ENCODE measurements at regions not wholly inside any gene's neighbourhood (a gene's known extent, or its start where the extent isn't known, plus 50 kb on each side); places are given as distances from the start of the nearest gene placed in this dataset.

DNA sequence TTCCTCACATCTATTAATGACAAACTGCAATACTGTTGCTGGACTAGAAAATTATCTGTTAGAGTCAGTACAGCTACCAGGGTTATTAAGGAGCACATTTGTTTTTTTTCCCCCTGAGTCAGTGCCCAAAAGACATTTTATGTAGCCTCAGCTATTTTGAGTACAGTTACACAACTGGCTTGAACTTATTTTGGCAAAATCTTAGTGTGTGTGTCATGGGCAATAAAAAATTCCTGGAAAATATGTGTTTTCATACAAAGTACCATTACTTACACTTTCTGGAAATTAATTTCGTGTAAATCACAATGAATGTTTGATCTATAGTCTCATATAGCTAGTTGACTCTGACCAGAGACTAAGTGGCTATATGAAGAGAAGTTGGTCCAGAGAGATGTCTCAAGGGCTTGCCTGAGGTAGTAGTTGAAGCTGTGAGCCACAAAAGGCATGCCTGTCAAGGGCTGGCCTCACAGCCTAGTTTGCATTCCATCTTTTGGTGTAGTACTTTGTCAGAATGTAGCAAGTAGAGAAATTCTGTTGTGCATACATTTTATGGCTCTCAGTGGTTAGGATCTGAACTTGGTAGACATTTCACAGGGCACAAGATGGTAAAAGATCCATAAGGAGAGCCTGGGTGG is 283.4 kb downstream of the MTX2 start:
- Histone ChIP-seq H3K36me3 (ENCODE audit: control insufficient read depth in 1 of 2, insufficient read depth in 2 of 2, low read length in 2 of 2) (no peaks in the 10 kb centered on the region), H3K27ac (ENCODE audit: low read depth, low read length) (no peak overlapping the region), H3K4me1 (ENCODE audit: control insufficient read depth in 1 of 2, insufficient read depth in 2 of 2, low read length in 2 of 2) (peaks cover 7 to 8% of the 10 kb centered on the region in 2 donors), H3K4me3 (ENCODE audit: low read depth in 1 of 2, low read length in 2 of 2) (no peak overlapping the region), H3K9ac (ENCODE audit: low read depth in 1 of 2, low read length in 2 of 2) (no peak overlapping the region), H3K9me3 (ENCODE audit: control insufficient read depth in 1 of 2, low read length in 2 of 2) (no peaks in the 10 kb centered on the region), H3K27me3 (ENCODE audit: control insufficient read depth in 1 of 2, insufficient read depth in 2 of 2, low read length in 2 of 2) (peaks cover 8 to 30% of the 10 kb centered on the region in 2 donors)

DNA sequence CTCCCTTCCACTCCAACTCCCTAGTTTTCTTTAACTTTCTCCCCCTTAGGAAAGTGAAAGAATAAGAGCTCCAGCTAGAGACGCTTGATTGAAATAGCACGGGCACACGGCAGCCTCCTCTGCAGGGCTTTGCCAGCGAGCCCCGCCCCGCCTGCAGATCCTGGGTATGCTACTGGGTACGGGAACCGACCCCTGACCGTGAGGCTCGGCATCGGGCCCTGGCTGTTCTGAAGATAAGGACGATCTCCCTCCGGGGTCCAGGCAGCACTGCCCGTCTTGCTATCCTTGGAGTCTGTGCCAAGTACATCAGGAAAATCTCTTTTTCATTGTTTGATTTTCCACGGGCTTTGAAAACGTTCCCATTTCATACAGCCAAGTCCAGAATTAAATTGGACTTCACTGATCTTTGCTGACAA is 284.5 kb downstream of the MTX2 start:
- no peaks in the 10 kb centered on the region for H3K36me3 ChIP-seq (ENCODE audit: control insufficient read depth in 1 of 2, insufficient read depth in 2 of 2, low read length in 2 of 2)
- H3K9ac ChIP-seq (ENCODE audit: low read depth in 1 of 2, low read length in 2 of 2): peak overlapping the region; percentile 28 to 55
- peak overlapping the region; percentile 76 for H3K4me3 ChIP-seq (ENCODE audit: low read depth in 1 of 2, low read length in 2 of 2)
- H3K27ac ChIP-seq (ENCODE audit: low read depth, low read length): peak overlapping the region; percentile 50
- H3K27me3 ChIP-seq (ENCODE audit: control insufficient read depth in 1 of 2, insufficient read depth in 2 of 2, low read length in 2 of 2): peaks cover 13 to 28% of the 10 kb centered on the region in 2 donors
- H3K4me1 ChIP-seq (ENCODE audit: control insufficient read depth in 1 of 2, insufficient read depth in 2 of 2, low read length in 2 of 2): peaks cover 7 to 8% of the 10 kb centered on the region in 2 donors
- no peaks in the 10 kb centered on the region for H3K9me3 ChIP-seq (ENCODE audit: control insufficient read depth in 1 of 2, low read length in 2 of 2)

DNA sequence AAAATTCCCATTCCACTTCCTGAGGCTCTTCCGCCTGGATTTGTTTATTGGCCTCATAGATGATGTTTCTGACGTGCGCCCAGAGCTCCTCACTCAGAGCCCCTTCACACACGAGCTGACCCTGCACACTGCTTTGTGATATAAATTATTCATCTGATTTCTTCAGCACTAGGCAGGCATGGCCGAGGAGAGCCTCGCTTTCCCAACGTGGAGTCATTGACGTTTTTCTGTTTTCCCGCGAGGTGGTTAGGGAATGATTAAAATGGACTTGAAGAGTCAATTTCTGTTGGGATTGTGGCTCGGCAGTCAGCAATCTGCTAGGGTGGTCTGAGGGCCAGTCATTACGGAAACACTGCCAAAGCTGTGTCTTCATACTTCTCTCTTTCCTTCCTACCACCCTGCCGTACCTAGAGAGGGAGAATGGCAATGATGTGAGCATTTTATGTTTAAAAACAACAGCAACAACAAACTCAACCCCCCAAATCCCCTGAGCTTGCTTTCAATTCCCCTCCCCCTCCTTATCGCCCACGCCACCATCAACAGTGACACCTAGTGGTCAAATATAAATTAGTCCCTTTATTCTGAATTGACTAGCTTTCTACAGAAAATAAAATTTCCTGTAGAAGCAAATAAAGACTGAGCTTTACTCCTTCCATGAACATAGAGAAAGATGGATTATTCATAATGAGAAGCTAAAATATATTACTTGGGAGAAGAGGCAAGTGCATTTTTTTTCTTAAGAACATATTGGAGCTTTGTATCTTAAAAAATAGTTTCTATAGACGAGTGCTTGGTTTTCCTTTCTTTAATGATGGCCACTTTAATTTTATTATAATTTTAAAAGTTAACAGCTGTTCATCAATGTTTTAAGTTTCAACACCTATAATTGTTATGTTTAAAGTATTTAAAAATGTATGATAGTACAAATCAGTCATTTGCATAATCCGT is 285.1 kb downstream of the MTX2 start:
- Histone ChIP-seq H3K36me3 (ENCODE audit: control insufficient read depth in 1 of 2, insufficient read depth in 2 of 2, low read length in 2 of 2) (no peaks in the 10 kb centered on the region), H3K27me3 (ENCODE audit: control insufficient read depth in 1 of 2, insufficient read depth in 2 of 2, low read length in 2 of 2) (peaks cover 13 to 21% of the 10 kb centered on the region in 2 donors), H3K9ac (ENCODE audit: low read depth in 1 of 2, low read length in 2 of 2) (peak overlapping the region; percentile 28 to 55), H3K4me1 (ENCODE audit: control insufficient read depth in 1 of 2, insufficient read depth in 2 of 2, low read length in 2 of 2) (peaks cover 7 to 8% of the 10 kb centered on the region in 2 donors), H3K27ac (ENCODE audit: low read depth, low read length) (peak overlapping the region; percentile 50), H3K9me3 (ENCODE audit: control insufficient read depth in 1 of 2, low read length in 2 of 2) (no peaks in the 10 kb centered on the region), H3K4me3 (ENCODE audit: low read depth in 1 of 2, low read length in 2 of 2) (peak overlapping the region; percentile 76)

DNA sequence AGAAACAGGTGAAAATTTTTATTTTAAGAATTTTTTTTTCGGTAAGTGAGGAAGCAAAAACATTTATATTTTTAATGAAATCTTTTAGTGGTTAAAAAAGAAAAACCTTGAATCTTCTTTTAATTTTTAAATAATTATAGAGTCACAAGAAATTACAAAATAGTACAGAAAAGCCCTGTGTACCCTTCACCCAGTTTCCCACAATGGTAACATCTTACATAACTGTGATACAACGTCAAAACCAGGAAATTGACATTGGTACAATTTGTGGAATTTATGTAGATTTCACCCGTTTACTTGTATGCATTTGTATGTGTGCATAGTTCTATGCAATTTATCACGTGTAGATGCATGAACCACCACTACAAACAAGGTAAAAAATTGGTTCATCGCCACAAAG is 285.9 kb downstream of the MTX2 start:
- Histone ChIP-seq H3K36me3 (ENCODE audit: control insufficient read depth in 1 of 2, insufficient read depth in 2 of 2, low read length in 2 of 2) (no peaks in the 10 kb centered on the region), H3K4me3 (ENCODE audit: low read depth in 1 of 2, low read length in 2 of 2) (no peak overlapping the region), H3K27me3 (ENCODE audit: control insufficient read depth in 1 of 2, insufficient read depth in 2 of 2, low read length in 2 of 2) (peaks cover 13 to 20% of the 10 kb centered on the region in 2 donors), H3K9ac (ENCODE audit: low read depth in 1 of 2, low read length in 2 of 2) (no peak overlapping the region), H3K27ac (ENCODE audit: low read depth, low read length) (no peak overlapping the region), H3K9me3 (ENCODE audit: control insufficient read depth in 1 of 2, low read length in 2 of 2) (no peaks in the 10 kb centered on the region), H3K4me1 (ENCODE audit: control insufficient read depth in 1 of 2, insufficient read depth in 2 of 2, low read length in 2 of 2) (peaks cover 7 to 8% of the 10 kb centered on the region in 2 donors)

DNA sequence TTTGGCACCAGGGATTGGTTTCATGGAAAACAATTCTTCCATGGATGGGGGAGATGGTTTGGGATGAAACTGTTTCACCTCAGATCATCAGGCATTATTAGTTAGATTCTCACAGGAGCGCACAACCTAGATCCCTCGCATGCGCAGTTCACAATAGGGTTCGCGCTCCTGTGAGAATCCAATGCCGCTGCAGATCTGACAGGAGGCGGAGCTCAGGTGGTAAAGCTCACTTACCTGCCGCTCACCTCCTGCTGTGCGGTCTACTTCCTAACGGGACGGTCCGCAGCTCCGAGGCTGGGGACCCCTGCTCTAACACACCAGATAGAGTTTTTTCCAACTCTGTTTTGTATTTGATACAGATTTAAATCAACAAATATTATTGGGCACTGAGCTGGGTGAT is 286.5 kb downstream of the MTX2 start:
- Histone ChIP-seq H3K36me3 (ENCODE audit: control insufficient read depth in 1 of 2, insufficient read depth in 2 of 2, low read length in 2 of 2) (no peaks in the 10 kb centered on the region), H3K4me3 (ENCODE audit: low read depth in 1 of 2, low read length in 2 of 2) (no peak overlapping the region), H3K27me3 (ENCODE audit: control insufficient read depth in 1 of 2, insufficient read depth in 2 of 2, low read length in 2 of 2) (peaks cover 13 to 20% of the 10 kb centered on the region in 2 donors), H3K27ac (ENCODE audit: low read depth, low read length) (no peak overlapping the region), H3K9ac (ENCODE audit: low read depth in 1 of 2, low read length in 2 of 2) (no peak overlapping the region), H3K9me3 (ENCODE audit: control insufficient read depth in 1 of 2, low read length in 2 of 2) (no peaks in the 10 kb centered on the region), H3K4me1 (ENCODE audit: control insufficient read depth in 1 of 2, insufficient read depth in 2 of 2, low read length in 2 of 2) (peaks cover 7 to 8% of the 10 kb centered on the region in 2 donors)

DNA sequence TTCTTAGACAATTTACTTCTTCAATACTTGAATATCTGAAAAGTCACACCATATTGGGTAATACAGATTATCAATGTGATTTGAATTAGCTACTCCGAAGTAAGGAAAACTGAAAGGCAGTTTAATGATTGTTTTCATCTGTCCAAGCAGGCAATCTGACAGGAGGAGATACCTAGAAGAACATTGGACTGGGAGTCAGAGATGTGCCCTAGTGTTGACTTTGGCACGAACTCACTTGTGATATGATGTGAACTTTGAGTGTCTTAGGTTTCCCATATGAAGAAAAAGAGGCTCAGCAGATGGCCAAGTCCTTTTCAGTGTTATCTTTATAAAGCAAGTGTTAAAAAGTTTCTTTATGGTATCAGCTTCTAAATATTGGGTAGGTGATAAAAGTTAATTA is 287.1 kb downstream of the MTX2 start:
- no peak overlapping the region for H3K4me3 ChIP-seq (ENCODE audit: low read depth in 1 of 2, low read length in 2 of 2)
- H3K9me3 ChIP-seq (ENCODE audit: control insufficient read depth in 1 of 2, low read length in 2 of 2): no peaks in the 10 kb centered on the region
- H3K27ac ChIP-seq (ENCODE audit: low read depth, low read length): no peak overlapping the region
- H3K36me3 ChIP-seq (ENCODE audit: control insufficient read depth in 1 of 2, insufficient read depth in 2 of 2, low read length in 2 of 2): no peaks in the 10 kb centered on the region
- peaks cover 7 to 8% of the 10 kb centered on the region in 2 donors for H3K4me1 ChIP-seq (ENCODE audit: control insufficient read depth in 1 of 2, insufficient read depth in 2 of 2, low read length in 2 of 2)
- H3K27me3 ChIP-seq (ENCODE audit: control insufficient read depth in 1 of 2, insufficient read depth in 2 of 2, low read length in 2 of 2): peaks cover 13 to 20% of the 10 kb centered on the region in 2 donors
- no peak overlapping the region for H3K9ac ChIP-seq (ENCODE audit: low read depth in 1 of 2, low read length in 2 of 2)

DNA sequence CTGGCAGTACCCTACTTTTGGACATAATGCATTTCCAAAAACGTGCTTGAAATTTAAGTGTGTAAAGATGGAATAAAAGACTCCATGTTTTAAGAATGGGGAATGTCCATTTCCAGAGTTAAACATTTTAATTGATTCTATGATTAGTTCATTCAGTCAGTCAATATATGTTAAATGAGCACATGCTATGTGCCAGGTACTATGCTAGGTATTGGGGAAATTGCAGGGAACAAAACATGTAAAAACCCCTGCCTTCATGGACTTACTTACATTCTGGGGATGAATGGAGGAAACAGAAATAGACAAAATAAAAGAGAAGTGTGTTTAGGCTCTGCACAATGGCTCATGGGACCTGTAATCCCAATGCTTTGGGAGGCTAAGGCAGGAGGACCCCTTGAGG is 288.6 kb downstream of the MTX2 start:
- H3K27me3 ChIP-seq (ENCODE audit: control insufficient read depth in 1 of 2, insufficient read depth in 2 of 2, low read length in 2 of 2): peaks cover 16 to 20% of the 10 kb centered on the region in 2 donors
- no peak overlapping the region for H3K27ac ChIP-seq (ENCODE audit: low read depth, low read length)
- H3K4me1 ChIP-seq (ENCODE audit: control insufficient read depth in 1 of 2, insufficient read depth in 2 of 2, low read length in 2 of 2): peaks cover 7 to 8% of the 10 kb centered on the region in 2 donors
- no peaks in the 10 kb centered on the region for H3K36me3 ChIP-seq (ENCODE audit: control insufficient read depth in 1 of 2, insufficient read depth in 2 of 2, low read length in 2 of 2)
- no peak overlapping the region for H3K4me3 ChIP-seq (ENCODE audit: low read depth in 1 of 2, low read length in 2 of 2)
- H3K9ac ChIP-seq (ENCODE audit: low read depth in 1 of 2, low read length in 2 of 2): no peak overlapping the region
- no peaks in the 10 kb centered on the region for H3K9me3 ChIP-seq (ENCODE audit: control insufficient read depth in 1 of 2, low read length in 2 of 2)

DNA sequence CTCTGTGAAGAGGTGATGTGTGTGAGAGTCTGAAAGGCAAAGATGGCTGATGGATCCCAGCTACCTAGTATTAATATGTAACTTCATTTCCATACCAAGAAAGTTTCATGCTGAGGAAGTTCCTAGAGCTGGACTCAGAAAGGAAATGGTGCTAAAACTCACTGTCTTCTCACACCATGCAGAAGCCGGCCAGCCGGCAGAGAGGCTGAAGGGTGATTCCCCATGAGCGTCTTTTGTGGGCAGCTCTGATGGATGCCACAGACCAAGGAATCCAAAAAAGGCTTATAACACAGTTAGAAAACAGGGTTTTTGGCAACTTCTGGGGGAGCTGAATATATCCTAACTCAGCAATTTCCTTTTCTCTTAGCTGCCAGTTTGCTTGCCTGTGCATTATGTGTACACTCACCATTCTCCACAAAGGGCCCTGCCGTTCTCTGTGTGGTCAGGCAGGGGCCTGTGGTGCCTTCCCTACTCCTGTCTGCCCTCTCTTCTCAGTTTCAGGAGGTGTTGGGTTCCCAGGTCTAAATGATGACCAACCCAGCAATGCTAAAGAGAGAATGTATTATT is 289.4 kb downstream of the MTX2 start:
- no peak overlapping the region for H3K27ac ChIP-seq (ENCODE audit: low read depth, low read length)
- no peaks in the 10 kb centered on the region for H3K9me3 ChIP-seq (ENCODE audit: control insufficient read depth in 1 of 2, low read length in 2 of 2)
- no peak overlapping the region for H3K9ac ChIP-seq (ENCODE audit: low read depth in 1 of 2, low read length in 2 of 2)
- H3K4me3 ChIP-seq (ENCODE audit: low read depth in 1 of 2, low read length in 2 of 2): no peak overlapping the region
- H3K27me3 ChIP-seq (ENCODE audit: control insufficient read depth in 1 of 2, insufficient read depth in 2 of 2, low read length in 2 of 2): peaks cover 11 to 20% of the 10 kb centered on the region in 2 donors
- no peaks in the 10 kb centered on the region for H3K36me3 ChIP-seq (ENCODE audit: control insufficient read depth in 1 of 2, insufficient read depth in 2 of 2, low read length in 2 of 2)
- peaks cover 6 to 8% of the 10 kb centered on the region in 2 donors for H3K4me1 ChIP-seq (ENCODE audit: control insufficient read depth in 1 of 2, insufficient read depth in 2 of 2, low read length in 2 of 2)

DNA sequence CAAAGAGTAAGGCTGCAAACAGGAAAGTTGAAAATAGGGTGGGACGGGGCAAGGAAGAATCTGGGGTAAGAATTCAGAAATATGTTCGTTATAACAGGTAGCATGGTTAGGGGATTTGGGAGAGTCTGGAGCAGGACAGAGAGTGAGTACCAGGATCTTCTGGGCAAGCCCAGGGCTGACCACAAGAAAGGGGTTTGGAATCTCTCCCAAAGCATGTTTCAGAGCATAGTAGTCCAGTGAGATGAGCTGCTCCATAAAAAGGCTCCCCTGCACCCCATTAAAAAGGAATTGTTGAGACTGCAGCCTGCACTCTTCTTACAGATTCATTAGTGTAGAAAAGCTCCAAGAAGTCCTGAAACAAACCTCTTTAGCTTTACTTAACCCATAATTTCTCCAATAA is 291.1 kb downstream of the MTX2 start:
- no peaks in the 10 kb centered on the region for H3K9me3 ChIP-seq (ENCODE audit: control insufficient read depth in 1 of 2, low read length in 2 of 2)
- H3K4me1 ChIP-seq (ENCODE audit: control insufficient read depth in 1 of 2, insufficient read depth in 2 of 2, low read length in 2 of 2): no peaks in the 10 kb centered on the region
- H3K4me3 ChIP-seq (ENCODE audit: low read depth in 1 of 2, low read length in 2 of 2): no peak overlapping the region
- H3K27me3 ChIP-seq (ENCODE audit: control insufficient read depth in 1 of 2, insufficient read depth in 2 of 2, low read length in 2 of 2): peaks cover 13% of the 10 kb centered on the region in 2 donors
- no peak overlapping the region for H3K9ac ChIP-seq (ENCODE audit: low read depth in 1 of 2, low read length in 2 of 2)
- H3K27ac ChIP-seq (ENCODE audit: low read depth, low read length): no peak overlapping the region
- no peaks in the 10 kb centered on the region for H3K36me3 ChIP-seq (ENCODE audit: control insufficient read depth in 1 of 2, insufficient read depth in 2 of 2, low read length in 2 of 2)

DNA sequence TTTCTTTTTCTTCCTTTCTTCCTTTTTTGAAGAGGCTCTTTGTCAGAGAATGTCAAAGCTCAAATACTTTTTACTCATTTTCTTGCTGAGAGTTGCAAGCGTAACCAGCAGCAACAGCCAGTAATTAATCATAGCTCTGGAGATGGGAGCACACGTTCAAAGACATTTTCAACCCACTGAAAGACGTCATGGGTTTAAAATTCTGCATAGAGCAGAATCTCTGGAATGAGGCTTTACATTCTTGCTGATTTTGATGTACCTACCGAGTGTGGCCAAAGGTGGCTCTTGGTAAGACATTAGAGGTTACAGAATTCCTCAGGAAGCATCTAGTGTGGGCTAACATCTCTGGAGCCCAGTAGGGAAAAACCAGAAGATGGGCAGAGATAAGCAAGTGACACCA is 292.5 kb downstream of the MTX2 start:
- Histone ChIP-seq H3K36me3 (ENCODE audit: control insufficient read depth in 1 of 2, insufficient read depth in 2 of 2, low read length in 2 of 2) (no peaks in the 10 kb centered on the region), H3K27ac (ENCODE audit: low read depth, low read length) (no peak overlapping the region), H3K4me3 (ENCODE audit: low read depth in 1 of 2, low read length in 2 of 2) (no peak overlapping the region), H3K27me3 (ENCODE audit: control insufficient read depth in 1 of 2, insufficient read depth in 2 of 2, low read length in 2 of 2) (peaks cover 3 to 18% of the 10 kb centered on the region in 2 donors), H3K9ac (ENCODE audit: low read depth in 1 of 2, low read length in 2 of 2) (no peak overlapping the region), H3K9me3 (ENCODE audit: control insufficient read depth in 1 of 2, low read length in 2 of 2) (no peaks in the 10 kb centered on the region), H3K4me1 (ENCODE audit: control insufficient read depth in 1 of 2, insufficient read depth in 2 of 2, low read length in 2 of 2) (no peaks in the 10 kb centered on the region)

All from duodenal mucosa (tissue), 2 donors.